Renal cortical epithelial cell (primary cell): ENCODE measurements at regions not wholly inside any gene's neighbourhood (a gene's known extent, or its start where the extent isn't known, plus 50 kb on each side); places are given as distances from the start of the nearest gene placed in this dataset.

Source experiments
- DNase-seq: peaks from one replicate; pipeline ENCODE4 v3.0.0-alpha.2; 2011; ENCODE audit warnings: low read depth

GRCh38 chr22:47564158-47564450 is 801.7 kb downstream of the TBC1D22A start:
- DNase-seq: no peak

- no peak for DNase-seq
Measured at GRCh38 chr22:47563406-47564157, 801.1 kb downstream of the TBC1D22A start.

- no peak for DNase-seq
Measured at GRCh38 chr22:47561766-47562165, 799.3 kb downstream of the TBC1D22A start.

- DNase-seq: no peak
Measured at GRCh38 chr22:47561115-47561675, 798.7 kb downstream of the TBC1D22A start.

- DNase-seq: no peak
Measured at GRCh38 chr22:47558828-47559700, 796.6 kb downstream of the TBC1D22A start.

GRCh38 chr22:47556473-47556872 is 794.0 kb downstream of the TBC1D22A start:
- no peak for DNase-seq

GRCh38 chr22:47553436-47553835 is 791.0 kb downstream of the TBC1D22A start:
- no peak for DNase-seq

- DNase-seq: no peak
Measured at GRCh38 chr22:47552541-47553205, 790.2 kb downstream of the TBC1D22A start.

GRCh38 chr22:47552024-47552423 is 789.6 kb downstream of the TBC1D22A start:
- DNase-seq: no peak

GRCh38 chr22:47551431-47551775 is 789.0 kb downstream of the TBC1D22A start:
- DNase-seq: no peak

- no peak for DNase-seq
Measured at GRCh38 chr22:47550524-47551430, 788.3 kb downstream of the TBC1D22A start.

GRCh38 chr22:47549741-47550340 is 787.4 kb downstream of the TBC1D22A start:
- no peak for DNase-seq

GRCh38 chr22:47548953-47549740 is 786.7 kb downstream of the TBC1D22A start:
- DNase-seq: no peak

- DNase-seq: no peak
Measured at GRCh38 chr22:47547881-47548650, 785.6 kb downstream of the TBC1D22A start.

- DNase-seq: no peak
Measured at GRCh38 chr22:47547239-47547661, 784.8 kb downstream of the TBC1D22A start.

GRCh38 chr22:47544696-47545095 is 782.2 kb downstream of the TBC1D22A start:
- no peak for DNase-seq

GRCh38 chr22:47543447-47543846 is 781.0 kb downstream of the TBC1D22A start:
- no peak for DNase-seq

GRCh38 chr22:47540011-47540410 is 777.6 kb downstream of the TBC1D22A start:
- no peak for DNase-seq

- DNase-seq: no peak
Measured at GRCh38 chr22:47539374-47539773, 776.9 kb downstream of the TBC1D22A start.
